Hematopoietic multipotent progenitor cell treated with erythropoietin and hydrocortisone succinate and interleukin-3 and kit ligand, for 4 days (in vitro differentiated cells): ENCODE measurements at regions not wholly inside any gene's neighbourhood (a gene's known extent, or its start where the extent isn't known, plus 50 kb on each side); places are given as distances from the start of the nearest gene placed in this dataset.

Experiments
- DNase-seq: peaks from one replicate; pipeline ENCODE4 v3.0.0-alpha.2; 2015

- DNase-seq = no peak
Measured at GRCh38 chr3:111481551-111481950, 60.4 kb upstream of the CD96 start.

GRCh38 chr3:111482574-111482973 lies 59.4 kb upstream of the CD96 start:
- DNase-seq = no peak

- DNase-seq = no peak
Measured at GRCh38 chr3:111485086-111485485, 56.9 kb upstream of the CD96 start.
